HEK293 (cell line): ENCODE measurements at regions not wholly inside any gene's neighbourhood (a gene's known extent, or its start where the extent isn't known, plus 50 kb on each side); places are given as distances from the start of the nearest gene placed in this dataset.

Experiments used
- CTCF ChIA-PET: fragments of 350-600 bp; formaldehyde crosslinking; extraction: SDS; loops from one replicate; lab custom pipeline; 2021; ENCODE audit warnings: antibody characterized with exemption; lab: Yijun Ruan, JAX
- POLR2A ChIA-PET: fragments of 300-600 bp; formaldehyde crosslinking; extraction: SDS; loops from one replicate; lab custom pipeline; 2020; ENCODE audit warnings: antibody characterized with exemption, inconsistent platforms; lab: Yijun Ruan, JAX
- H3K27ac ChIP-seq: fragments of 200-500 bp; sonication (Bioruptor generic); 2 replicates; pipeline ENCODE4 v1.5.1; 2014; ENCODE audit warnings: low read depth, low read length, control low read depth, inconsistent platforms; ENCODE audit errors: extremely low read depth
- H3K36me3 ChIP-seq, 2 experiments: fragments of 200-500 bp in 1 of 2; sonication (Bioruptor generic) in 1 of 2; 1 replicate in 1 of 2; 2 replicates in 1 of 2; pipeline ENCODE4 v1.5.1; 2014 to 2017; ENCODE audit warnings: inconsistent platforms in 2 of 2, low read length in 2 of 2; ENCODE audit not compliant: control insufficient read depth in 2 of 2, insufficient read depth in 1 of 2
- H3K4me1 ChIP-seq: fragments of 200-500 bp; sonication (Bioruptor generic); 2 replicates; pipeline ENCODE4 v1.5.1; 2014; ENCODE audit warnings: mild to moderate bottlenecking, low read length, inconsistent platforms; ENCODE audit not compliant: control insufficient read depth, insufficient read depth
- H3K4me3 ChIP-seq: 2 replicates; pipeline ENCODE4 v1.5.1; 2011; ENCODE audit warnings: low read depth, mild to moderate bottlenecking, control low read depth, low read length, moderate library complexity
- H3K9me3 ChIP-seq: fragments of 200-500 bp; sonication (Bioruptor generic); 2 replicates; pipeline ENCODE4 v1.5.1; 2014; ENCODE audit warnings: low read depth, low read length, inconsistent platforms; ENCODE audit not compliant: control insufficient read depth, insufficient read depth
- KLF7 ChIP-seq: fragments of 450-650 bp; formaldehyde crosslinking; IDR thresholded peaks from 2 replicates; pipeline ENCODE4 v1.5.1; 2016; ENCODE audit warnings: missing biosample characterization, missing genetic modification characterization, borderline replicate concordance
- ZBTB8A ChIP-seq: fragments of 450-650 bp; formaldehyde crosslinking; IDR thresholded peaks from 2 replicates; pipeline ENCODE4 v1.5.1; 2016; ENCODE audit warnings: missing biosample characterization, missing genetic modification characterization
- ZNF140 ChIP-seq: fragments of 450-650 bp; formaldehyde crosslinking; IDR thresholded peaks from 2 replicates; pipeline ENCODE4 v1.5.1; 2016; ENCODE audit warnings: missing biosample characterization, missing genetic modification characterization
- ZNF302 ChIP-seq: fragments of 450-650 bp; formaldehyde crosslinking; IDR thresholded peaks from 2 replicates; pipeline ENCODE4 v1.5.1; 2016; ENCODE audit warnings: missing biosample characterization, missing genetic modification characterization, low read depth
- ZNF366 ChIP-seq: fragments of 450-650 bp; formaldehyde crosslinking; conservative IDR thresholded peaks from 2 replicates; pipeline ENCODE4 v1.5.1; 2016; ENCODE audit warnings: missing biosample characterization, missing genetic modification characterization
- ZNF37A ChIP-seq: fragments of 450-650 bp; IDR thresholded peaks from 2 replicates; pipeline ENCODE4 v1.5.1; 2018; ENCODE audit warnings: missing biosample characterization, missing genetic modification characterization
- ZNF561 ChIP-seq: fragments of 450-650 bp; IDR thresholded peaks from 2 replicates; pipeline ENCODE4 v1.5.1; 2018; ENCODE audit warnings: missing biosample characterization, missing genetic modification characterization, borderline replicate concordance
- ZNF747 ChIP-seq: fragments of 450-650 bp; formaldehyde crosslinking; IDR thresholded peaks from 2 replicates; pipeline ENCODE4 v1.5.1; 2016; ENCODE audit warnings: missing biosample characterization, missing genetic modification characterization
- ZNF792 ChIP-seq: fragments of 450-650 bp; formaldehyde crosslinking; IDR thresholded peaks from 2 replicates; pipeline ENCODE4 v1.5.1; 2016; ENCODE audit warnings: missing biosample characterization, missing genetic modification characterization
- ZSCAN16 ChIP-seq: fragments of 450-650 bp; formaldehyde crosslinking; IDR thresholded peaks from 2 replicates; pipeline ENCODE4 v1.5.1; 2016; ENCODE audit warnings: missing biosample characterization, missing genetic modification characterization
- ZSCAN23 ChIP-seq: fragments of 450-650 bp; formaldehyde crosslinking; IDR thresholded peaks from 2 replicates; pipeline ENCODE4 v1.5.1; 2016; ENCODE audit warnings: missing biosample characterization, missing genetic modification characterization
- TF ChIP-seq, protein P1 (sequence below): fragments of 450-650 bp; formaldehyde crosslinking; IDR thresholded peaks from 2 replicates; pipeline ENCODE4 v1.5.1; 2016; ENCODE audit warnings: missing biosample characterization, missing genetic modification characterization
- TF ChIP-seq, protein P2 (sequence below): fragments of 450-650 bp; formaldehyde crosslinking; IDR thresholded peaks from 2 replicates; pipeline ENCODE4 v1.5.1; 2016; ENCODE audit warnings: missing biosample characterization, missing genetic modification characterization
- TF ChIP-seq, protein P3 (sequence below): fragments of 450-650 bp; IDR thresholded peaks from 2 replicates; pipeline ENCODE4 v1.5.1; 2018; ENCODE audit warnings: missing biosample characterization, mild to moderate bottlenecking, missing genetic modification characterization
- TF ChIP-seq, protein P4 (sequence below): fragments of 450-650 bp; formaldehyde crosslinking; IDR thresholded peaks from 2 replicates; pipeline ENCODE4 v1.5.1; 2016; ENCODE audit warnings: missing biosample characterization, missing genetic modification characterization
- TF ChIP-seq, protein P5 (sequence below): fragments of 450-650 bp; formaldehyde crosslinking; IDR thresholded peaks from 2 replicates; pipeline ENCODE4 v1.5.1; 2016; ENCODE audit warnings: missing biosample characterization, missing genetic modification characterization
- TF ChIP-seq, protein P6 (sequence below): fragments of 450-650 bp; formaldehyde crosslinking; IDR thresholded peaks from 2 replicates; pipeline ENCODE4 v1.5.1; 2017; ENCODE audit warnings: missing biosample characterization, missing genetic modification characterization
- TF ChIP-seq, protein P7 (sequence below): fragments of 450-650 bp; formaldehyde crosslinking; IDR thresholded peaks from 2 replicates; pipeline ENCODE4 v1.5.1; 2016; ENCODE audit warnings: missing biosample characterization, missing genetic modification characterization

DNA sequence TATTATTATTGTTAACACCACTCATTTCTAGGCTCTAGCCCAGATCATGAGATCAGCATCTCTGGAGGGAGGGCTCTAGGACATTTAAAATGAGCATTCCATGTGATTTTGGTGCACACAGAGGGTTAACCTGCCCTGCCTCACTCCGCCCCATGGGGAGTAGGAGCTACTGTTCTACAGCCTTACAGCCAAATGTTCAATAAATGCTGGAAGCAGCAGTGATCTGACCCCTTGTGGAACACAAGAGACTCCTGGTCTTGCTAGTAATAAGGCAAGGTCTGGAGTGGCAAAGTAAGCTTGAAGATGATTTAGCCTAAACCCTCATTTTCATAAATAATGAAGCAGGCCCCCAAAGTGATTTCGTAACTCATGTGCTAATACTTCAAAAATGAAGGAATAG lies 166.4 kb upstream of the EOMES start:
- ChIA-PET POLR2A (no interaction called here), CTCF (interaction anchor here (0.5 kb wide), 1 partner anchor 187 kb away, joined by 3 read pairs; no protein-coding TSS in a partner anchor)
- Histone ChIP-seq H3K36me3 (no peaks in the 10 kb centered on the region), H3K9me3 (no peaks in the 10 kb centered on the region), H3K27ac (no peak overlapping the region), H3K4me3 (no peak overlapping the region), H3K4me1 (no peaks in the 10 kb centered on the region)
- TF ChIP-seq, protein P1, sequence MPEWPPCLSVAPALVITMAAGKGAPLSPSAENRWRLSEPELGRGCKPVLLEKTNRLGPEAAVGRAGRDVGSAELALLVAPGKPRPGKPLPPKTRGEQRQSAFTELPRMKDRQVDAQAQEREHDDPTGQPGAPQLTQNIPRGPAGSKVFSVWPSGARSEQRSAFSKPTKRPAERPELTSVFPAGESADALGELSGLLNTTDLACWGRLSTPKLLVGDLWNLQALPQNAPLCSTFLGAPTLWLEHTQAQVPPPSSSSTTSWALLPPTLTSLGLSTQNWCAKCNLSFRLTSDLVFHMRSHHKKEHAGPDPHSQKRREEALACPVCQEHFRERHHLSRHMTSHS (tag by site-specific recombination) = no peak
- TF ChIP-seq, protein P2, sequence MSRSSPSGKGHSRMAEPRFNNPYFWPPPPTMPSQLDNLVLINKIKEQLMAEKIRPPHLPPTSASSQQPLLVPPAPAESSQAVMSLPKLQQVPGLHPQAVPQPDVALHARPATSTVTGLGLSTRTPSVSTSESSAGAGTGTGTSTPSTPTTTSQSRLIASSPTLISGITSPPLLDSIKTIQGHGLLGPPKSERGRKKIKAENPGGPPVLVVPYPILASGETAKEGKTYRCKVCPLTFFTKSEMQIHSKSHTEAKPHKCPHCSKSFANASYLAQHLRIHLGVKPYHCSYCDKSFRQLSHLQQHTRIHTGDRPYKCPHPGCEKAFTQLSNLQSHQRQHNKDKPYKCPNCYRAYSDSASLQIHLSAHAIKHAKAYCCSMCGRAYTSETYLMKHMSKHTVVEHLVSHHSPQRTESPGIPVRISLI (tag by site-specific recombination) = no peak
- TF ChIP-seq ZNF366 (tag by site-specific recombination) (no peak), ZBTB8A (tag by site-specific recombination) (no peak), ZNF792 (tag by site-specific recombination) (no peak), ZNF37A (tag by site-specific recombination) (no peak), ZNF140 (no peak), ZSCAN16 (tag by site-specific recombination) (no peak), ZNF747 (no peak), ZNF561 (tag by site-specific recombination) (no peak), ZSCAN23 (no peak), KLF7 (no peak), ZNF302 (no peak)
- TF ChIP-seq, protein P3, sequence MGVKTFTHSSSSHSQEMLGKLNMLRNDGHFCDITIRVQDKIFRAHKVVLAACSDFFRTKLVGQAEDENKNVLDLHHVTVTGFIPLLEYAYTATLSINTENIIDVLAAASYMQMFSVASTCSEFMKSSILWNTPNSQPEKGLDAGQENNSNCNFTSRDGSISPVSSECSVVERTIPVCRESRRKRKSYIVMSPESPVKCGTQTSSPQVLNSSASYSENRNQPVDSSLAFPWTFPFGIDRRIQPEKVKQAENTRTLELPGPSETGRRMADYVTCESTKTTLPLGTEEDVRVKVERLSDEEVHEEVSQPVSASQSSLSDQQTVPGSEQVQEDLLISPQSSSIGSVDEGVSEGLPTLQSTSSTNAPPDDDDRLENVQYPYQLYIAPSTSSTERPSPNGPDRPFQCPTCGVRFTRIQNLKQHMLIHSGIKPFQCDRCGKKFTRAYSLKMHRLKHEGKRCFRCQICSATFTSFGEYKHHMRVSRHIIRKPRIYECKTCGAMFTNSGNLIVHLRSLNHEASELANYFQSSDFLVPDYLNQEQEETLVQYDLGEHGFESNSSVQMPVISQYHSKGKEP (tag by site-specific recombination) = no peak
- TF ChIP-seq, protein P4, sequence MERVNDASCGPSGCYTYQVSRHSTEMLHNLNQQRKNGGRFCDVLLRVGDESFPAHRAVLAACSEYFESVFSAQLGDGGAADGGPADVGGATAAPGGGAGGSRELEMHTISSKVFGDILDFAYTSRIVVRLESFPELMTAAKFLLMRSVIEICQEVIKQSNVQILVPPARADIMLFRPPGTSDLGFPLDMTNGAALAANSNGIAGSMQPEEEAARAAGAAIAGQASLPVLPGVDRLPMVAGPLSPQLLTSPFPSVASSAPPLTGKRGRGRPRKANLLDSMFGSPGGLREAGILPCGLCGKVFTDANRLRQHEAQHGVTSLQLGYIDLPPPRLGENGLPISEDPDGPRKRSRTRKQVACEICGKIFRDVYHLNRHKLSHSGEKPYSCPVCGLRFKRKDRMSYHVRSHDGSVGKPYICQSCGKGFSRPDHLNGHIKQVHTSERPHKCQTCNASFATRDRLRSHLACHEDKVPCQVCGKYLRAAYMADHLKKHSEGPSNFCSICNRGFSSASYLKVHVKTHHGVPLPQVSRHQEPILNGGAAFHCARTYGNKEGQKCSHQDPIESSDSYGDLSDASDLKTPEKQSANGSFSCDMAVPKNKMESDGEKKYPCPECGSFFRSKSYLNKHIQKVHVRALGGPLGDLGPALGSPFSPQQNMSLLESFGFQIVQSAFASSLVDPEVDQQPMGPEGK (tag by site-specific recombination) = no peak
- TF ChIP-seq, protein P5, sequence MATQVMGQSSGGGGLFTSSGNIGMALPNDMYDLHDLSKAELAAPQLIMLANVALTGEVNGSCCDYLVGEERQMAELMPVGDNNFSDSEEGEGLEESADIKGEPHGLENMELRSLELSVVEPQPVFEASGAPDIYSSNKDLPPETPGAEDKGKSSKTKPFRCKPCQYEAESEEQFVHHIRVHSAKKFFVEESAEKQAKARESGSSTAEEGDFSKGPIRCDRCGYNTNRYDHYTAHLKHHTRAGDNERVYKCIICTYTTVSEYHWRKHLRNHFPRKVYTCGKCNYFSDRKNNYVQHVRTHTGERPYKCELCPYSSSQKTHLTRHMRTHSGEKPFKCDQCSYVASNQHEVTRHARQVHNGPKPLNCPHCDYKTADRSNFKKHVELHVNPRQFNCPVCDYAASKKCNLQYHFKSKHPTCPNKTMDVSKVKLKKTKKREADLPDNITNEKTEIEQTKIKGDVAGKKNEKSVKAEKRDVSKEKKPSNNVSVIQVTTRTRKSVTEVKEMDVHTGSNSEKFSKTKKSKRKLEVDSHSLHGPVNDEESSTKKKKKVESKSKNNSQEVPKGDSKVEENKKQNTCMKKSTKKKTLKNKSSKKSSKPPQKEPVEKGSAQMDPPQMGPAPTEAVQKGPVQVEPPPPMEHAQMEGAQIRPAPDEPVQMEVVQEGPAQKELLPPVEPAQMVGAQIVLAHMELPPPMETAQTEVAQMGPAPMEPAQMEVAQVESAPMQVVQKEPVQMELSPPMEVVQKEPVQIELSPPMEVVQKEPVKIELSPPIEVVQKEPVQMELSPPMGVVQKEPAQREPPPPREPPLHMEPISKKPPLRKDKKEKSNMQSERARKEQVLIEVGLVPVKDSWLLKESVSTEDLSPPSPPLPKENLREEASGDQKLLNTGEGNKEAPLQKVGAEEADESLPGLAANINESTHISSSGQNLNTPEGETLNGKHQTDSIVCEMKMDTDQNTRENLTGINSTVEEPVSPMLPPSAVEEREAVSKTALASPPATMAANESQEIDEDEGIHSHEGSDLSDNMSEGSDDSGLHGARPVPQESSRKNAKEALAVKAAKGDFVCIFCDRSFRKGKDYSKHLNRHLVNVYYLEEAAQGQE (tag by site-specific recombination) = no peak
- TF ChIP-seq, protein P6, sequence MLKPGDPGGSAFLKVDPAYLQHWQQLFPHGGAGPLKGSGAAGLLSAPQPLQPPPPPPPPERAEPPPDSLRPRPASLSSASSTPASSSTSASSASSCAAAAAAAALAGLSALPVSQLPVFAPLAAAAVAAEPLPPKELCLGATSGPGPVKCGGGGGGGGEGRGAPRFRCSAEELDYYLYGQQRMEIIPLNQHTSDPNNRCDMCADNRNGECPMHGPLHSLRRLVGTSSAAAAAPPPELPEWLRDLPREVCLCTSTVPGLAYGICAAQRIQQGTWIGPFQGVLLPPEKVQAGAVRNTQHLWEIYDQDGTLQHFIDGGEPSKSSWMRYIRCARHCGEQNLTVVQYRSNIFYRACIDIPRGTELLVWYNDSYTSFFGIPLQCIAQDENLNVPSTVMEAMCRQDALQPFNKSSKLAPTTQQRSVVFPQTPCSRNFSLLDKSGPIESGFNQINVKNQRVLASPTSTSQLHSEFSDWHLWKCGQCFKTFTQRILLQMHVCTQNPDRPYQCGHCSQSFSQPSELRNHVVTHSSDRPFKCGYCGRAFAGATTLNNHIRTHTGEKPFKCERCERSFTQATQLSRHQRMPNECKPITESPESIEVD (tag by site-specific recombination) = no peak
- TF ChIP-seq, protein P7, sequence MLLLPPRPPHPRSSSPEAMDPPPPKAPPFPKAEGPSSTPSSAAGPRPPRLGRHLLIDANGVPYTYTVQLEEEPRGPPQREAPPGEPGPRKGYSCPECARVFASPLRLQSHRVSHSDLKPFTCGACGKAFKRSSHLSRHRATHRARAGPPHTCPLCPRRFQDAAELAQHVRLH (tag by site-specific recombination) = no peak
